ENCODE measurements at regions not wholly inside any gene's neighbourhood (a gene's known extent, or its start where the extent isn't known, plus 50 kb on each side); places are given as distances from the start of the nearest gene placed in this dataset.

DNA sequence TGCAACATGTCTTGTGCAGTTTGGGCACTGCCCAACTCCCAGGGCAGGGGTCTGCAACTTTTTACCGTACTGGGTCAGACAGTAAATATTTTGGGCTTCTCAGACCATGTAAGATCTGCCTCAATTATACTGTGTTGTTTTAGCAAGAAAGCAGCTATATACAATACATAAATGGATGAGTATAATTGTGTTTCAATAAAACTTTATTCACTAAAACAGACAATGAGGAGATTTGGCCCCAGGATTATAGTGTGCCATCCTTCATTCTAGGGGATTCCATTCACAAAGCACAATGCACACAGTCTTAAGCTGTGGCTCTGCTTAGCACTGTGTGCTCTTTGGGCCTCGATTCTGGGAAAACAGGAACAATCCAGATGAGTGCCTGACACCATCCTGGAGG, 354.4 kb upstream of the PROK2 start:
- TF ChIP-seq, protein P1, sequence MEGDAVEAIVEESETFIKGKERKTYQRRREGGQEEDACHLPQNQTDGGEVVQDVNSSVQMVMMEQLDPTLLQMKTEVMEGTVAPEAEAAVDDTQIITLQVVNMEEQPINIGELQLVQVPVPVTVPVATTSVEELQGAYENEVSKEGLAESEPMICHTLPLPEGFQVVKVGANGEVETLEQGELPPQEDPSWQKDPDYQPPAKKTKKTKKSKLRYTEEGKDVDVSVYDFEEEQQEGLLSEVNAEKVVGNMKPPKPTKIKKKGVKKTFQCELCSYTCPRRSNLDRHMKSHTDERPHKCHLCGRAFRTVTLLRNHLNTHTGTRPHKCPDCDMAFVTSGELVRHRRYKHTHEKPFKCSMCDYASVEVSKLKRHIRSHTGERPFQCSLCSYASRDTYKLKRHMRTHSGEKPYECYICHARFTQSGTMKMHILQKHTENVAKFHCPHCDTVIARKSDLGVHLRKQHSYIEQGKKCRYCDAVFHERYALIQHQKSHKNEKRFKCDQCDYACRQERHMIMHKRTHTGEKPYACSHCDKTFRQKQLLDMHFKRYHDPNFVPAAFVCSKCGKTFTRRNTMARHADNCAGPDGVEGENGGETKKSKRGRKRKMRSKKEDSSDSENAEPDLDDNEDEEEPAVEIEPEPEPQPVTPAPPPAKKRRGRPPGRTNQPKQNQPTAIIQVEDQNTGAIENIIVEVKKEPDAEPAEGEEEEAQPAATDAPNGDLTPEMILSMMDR (conservative IDR thresholded peaks at IDR 0.05), result no peak
- no peak for TF ChIP-seq EZH2 (IDR thresholded peaks at IDR 0.05; ENCODE audit: low read depth)
